ENCODE measurements at regions not wholly inside any gene's neighbourhood (a gene's known extent, or its start where the extent isn't known, plus 50 kb on each side); places are given as distances from the start of the nearest gene placed in this dataset.
A peak's percentile ranks its signal among the peaks of the same experiment; 100 is the strongest.

DNA sequence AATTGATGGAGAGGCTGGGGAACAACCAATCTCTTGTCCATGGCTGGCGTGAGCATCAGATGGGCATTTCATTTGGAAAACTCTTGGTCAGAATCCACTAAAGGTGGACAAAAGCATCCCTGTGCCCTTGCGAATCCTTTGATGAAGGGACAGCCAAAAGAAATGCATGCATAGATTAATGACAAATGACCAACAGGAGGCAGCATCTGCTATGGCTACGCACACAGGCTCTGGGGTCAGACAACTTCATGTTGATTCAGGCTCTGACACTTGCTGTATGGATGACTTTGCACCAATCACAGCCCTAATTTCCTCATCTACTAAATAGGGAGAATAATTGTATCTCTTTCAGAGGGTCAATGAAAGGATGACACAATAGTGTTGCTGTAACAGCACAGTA is 117.5 kb downstream of the ASCL4 start:
- no peak for DNase-seq (ENCODE audit: low spot score)

DNA sequence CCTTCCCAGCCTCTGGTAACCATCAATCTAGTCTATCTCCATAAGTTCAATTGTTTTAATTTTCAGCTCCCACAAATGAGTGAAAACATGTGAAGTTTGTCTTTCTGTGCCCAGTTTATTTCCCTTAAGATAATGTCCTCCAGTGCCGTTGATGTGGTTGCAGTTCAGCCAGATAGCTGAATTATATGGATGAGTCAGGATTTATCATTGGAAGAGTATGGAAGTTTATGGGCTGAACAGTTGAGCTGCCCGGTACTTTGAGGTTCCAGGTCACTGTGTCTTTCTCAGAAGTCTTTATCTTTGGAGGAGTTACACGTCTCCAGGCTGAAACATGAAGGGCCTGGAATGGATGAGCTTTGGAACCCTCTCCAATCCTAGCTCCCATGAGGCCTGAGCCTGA is 120.1 kb downstream of the ASCL4 start:
- DNase-seq (ENCODE audit: low spot score) = no peak

DNA sequence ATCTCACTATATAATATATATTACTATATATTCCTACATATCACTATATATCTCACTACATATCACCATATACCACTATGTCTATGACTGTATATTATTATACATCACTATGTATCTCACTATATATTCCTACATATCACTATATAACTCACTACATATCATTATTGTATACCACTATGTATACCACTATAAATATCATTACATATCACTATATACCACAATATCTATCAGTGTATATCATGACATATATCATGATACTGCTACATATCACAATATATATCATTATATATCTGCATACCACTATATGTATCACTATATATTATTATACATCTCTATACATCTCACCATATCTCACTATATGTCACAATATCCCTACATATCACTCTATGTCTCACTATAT is 121.5 kb downstream of the ASCL4 start:
- DNase-seq (ENCODE audit: low spot score) = no peak

DNA sequence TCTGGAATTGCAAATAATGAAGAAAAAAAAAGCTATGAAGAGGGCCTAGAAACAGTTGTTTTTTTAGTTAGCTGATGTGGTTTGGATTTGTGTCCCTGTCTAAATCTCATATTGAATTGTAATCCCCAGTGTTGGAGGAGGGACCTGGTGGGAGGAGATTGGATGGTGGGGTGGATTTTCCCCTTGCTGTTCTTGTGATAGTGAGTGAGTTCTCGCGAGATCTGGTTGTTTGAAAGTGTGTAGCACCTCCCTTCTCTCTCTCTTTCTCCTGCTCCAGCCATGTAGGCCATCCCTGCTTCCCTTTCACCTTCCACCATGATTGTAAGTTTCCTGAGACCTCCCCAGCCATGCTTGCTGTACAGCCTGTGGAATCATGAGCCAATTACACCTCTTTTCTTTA is 126.1 kb downstream of the ASCL4 start:
- DNase-seq (ENCODE audit: low spot score) = no peak

DNA sequence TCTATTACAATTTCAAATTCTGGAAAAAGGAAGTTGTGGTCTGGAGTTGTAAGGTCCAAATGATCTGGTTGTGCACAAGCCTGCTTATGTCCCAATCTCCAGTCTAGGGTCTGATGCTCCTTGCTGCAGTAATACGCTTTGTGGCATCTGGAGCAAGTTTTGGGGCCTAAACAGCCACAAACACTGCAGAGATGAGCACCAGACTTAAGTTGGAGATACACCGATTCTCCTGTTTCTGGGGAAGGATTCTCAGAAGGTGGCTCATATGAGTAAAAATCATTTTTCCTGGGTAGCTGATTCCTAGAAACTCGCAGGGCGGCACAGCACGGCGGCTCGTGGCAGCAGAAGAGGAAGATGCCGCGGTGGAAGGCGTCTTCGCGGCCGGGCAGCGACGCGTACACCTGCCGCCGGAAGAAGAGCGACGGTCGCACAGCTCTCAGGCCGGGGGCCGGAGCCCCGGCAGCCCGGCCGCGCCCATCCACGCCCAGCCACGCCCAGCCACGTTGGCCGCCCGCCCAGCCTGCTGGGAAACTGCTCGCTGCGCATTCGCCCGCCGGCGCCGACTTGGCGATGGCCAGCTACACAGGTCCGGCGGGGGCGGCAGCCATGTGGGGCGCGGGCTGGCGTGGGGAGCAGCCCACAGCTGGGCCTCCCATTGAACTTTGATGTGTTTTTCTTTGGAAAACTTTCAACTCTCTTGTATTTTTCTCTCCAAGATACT is 129.0 kb downstream of the ASCL4 start:
- no peak for DNase-seq (ENCODE audit: low spot score)

DNA sequence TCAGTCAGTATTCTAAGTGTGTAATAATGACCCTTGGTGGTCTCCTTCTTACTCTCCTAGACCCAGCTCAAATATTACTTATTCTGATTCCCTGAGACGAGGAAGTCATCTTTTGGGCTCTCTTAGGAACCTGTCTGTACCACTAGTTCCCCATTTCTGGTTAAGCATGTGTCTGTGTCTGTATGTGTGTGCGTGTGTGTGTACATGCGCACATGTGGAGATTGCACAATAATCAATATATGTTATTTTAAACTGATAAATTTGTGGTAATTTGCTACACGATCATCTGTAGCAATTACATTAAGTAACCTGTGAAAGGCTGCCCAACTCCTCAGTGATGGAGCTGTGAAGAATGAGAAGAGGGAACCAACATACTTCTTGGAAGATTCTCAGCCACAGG is 132.2 kb downstream of the ASCL4 start:
- no peak for DNase-seq (ENCODE audit: low spot score)

DNA sequence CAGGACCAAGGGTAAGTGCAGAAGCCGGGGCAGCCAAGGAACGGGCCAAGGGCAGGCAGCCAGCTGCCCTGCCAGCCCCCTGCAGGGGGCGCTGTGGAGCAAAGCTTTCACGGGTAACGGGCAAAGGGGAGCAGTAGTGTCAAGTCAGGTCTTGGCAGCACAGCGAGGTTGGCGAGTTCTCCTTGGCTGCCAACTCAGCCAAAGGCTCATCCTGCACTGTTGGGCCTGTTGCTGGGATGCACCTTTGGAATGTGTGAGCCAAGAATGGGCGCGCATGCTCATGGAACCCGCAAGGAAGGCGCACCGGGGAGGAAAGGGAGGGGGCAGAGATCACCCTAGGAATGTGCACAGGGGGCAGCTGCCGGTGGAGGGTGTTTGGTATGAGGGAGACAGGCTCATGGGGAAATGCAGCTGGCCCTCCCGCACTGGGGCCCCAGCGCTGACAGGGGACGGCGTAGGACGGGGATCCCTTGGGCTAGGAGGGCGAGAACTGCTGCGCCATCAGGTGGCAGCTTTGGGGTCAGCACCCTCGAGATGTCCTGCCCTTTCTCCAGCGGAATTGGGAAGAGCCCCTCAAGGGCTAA is 138.0 kb downstream of the ASCL4 start:
- DNase-seq (ENCODE audit: low spot score) = peak; percentile 16

DNA sequence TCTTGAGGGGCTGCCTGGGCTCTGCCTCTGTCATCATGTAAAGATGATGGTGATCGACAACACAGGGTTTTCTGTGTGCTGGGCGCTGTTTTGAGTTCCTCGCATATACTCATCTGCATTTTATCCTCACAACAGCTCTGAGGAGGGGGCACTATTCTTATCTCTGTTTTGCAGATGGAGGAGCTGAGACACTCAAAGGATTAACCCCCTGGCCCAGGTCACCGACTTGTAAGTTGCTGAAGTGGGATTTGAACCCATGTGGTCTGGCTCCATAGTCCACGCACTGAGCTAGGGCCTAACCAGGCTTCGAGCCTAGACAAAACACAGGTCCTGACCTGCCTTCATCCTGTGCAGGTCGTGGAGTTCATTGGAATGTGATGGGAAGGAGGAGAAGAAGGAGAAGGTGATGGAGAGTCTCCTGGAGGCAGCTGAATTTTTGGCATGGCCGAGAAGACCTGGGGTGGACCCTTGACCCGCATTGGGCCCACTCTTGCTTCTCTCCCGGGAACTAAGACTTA is 140.0 kb downstream of the ASCL4 start:
- no peak for DNase-seq (ENCODE audit: low spot score)

DNA sequence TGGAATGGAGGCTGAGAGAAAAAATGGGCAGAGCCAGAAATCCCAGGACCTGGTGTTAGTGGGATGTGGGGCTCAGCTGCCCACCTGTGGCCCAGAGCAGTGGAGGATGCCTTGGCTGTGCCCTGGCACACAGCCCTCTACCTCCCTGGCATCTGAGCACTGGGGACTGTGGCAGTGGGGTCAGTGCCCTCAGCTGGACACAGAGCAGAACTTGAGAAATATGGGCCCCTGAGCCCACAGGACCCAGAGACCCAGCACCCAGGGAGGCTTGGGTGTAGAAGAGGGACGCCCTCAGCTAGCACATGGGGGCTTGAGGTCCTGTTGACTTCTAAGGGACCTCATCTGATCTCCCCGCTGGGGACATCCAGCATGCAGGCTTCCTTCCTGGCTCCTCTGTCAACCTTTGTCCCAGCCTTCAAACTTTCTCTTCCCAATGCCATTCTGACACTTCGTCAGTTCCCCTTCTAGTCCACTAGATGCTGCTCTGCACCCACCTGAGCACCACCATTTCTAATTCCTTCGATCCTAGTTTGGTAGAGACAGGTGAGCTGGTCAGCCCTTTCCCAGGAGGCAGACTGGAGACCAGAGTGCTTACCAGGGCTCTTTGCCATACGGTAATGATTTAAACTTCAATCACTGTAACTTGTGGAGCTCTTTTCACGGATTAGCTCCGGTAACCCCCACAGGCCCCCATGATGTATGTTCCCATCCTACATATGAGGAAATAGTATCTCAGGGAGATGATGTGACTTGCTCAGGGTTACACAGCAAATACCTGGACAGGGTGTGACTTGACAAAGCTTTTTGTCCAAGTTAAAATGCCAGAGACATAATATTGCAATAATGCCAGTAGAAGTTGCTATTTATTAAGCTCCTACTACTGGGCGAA is 143.7 kb downstream of the ASCL4 start:
- peak; percentile 62 for DNase-seq (ENCODE audit: low spot score)

DNA sequence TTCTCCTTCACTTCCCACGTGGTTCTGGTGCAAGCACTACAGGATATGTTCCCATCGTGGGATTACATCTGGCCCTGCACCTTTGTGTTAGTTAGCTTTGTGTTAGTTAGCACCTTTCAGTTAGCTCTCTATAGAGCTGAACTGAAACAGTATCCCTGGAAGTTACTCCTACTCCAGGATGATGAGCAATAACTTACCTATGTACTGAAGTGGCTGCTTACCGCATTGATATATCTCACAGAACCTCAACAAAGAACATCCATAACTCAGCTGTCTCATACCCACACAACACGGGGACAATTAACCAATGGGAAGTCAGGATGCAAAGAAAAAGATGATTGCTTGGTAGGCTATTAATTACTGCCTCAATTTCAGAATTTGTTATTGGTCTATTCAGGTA is 146.6 kb downstream of the ASCL4 start:
- DNase-seq (ENCODE audit: low spot score) = no peak

DNA sequence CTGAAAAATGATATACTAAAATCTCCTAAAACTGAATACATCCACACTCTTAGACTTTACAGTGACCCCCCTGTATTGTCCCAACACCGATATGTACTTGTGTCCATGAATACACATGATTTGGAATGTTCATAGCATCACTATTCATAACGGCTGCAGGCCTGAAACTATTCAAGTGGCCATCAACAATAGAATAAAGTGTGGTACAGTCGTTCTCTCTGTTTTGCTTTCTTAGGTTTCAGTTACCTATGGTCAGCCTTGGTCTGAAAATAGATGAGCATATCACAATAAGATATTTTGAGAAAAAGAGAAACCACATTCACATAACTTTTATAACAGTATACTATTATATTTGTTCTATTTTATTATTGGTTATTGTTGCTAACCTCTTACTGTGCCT is 150.6 kb downstream of the ASCL4 start:
- DNase-seq (ENCODE audit: low spot score) = no peak

DNA sequence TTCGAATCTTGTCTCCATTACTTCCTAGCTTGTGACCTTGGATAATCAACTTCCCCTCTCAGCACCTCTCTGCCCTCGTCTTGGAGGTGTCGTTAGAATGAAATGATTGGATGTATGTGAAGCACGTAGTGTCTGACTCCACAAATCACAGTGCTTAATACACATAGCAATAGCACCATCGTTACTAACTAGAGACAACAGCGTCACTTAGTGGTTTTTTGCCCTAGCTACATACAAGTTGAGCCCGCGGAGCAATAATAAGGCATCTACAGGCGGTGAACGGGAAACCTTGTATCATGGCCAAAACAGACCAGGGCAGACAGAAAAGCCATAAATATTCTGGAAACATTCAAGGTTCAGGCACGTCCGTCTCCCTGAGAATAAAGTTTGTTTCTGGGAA is 154.9 kb downstream of the ASCL4 start:
- DNase-seq (ENCODE audit: low spot score) = peak; percentile 28

DNA sequence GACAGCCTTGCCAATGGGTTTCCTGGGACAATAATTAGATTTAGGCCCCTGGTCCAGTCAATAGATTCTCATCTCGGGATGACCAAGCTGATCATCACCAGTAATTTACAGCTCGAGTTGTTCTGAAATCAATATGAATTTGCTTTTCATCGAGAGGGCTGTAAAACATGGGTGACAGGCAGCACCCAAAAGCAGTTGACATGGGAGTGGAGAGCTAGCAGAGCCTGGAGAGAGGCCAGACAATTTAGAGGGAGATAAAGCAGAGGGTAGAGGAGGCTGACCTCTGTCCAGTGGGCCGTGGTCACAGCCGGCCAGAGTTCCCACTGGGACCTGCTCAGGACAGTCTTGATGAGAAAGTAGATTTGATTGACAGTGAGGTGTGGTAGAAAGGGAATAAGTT is 157.3 kb downstream of the ASCL4 start:
- no peak for DNase-seq (ENCODE audit: low spot score)

DNA sequence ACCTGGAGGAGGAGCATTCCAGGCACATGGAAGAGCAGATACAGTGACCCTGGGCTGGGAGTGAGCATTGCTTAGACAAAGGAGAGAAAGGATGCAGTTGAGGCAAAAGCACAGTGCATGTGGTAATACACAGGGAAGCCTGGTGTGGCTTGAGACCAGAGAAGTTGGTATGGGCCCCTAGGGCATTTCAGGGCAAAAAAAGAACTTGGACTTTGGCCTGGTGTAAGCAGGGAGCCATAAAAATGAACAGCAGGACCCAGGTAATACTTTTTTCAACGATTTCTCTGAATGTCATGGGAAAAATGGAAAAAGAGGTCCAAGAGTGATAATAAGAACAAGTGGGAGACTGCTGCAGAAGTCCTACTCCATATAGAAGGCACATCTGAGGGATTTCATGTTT is 163.9 kb downstream of the ASCL4 start:
- DNase-seq (ENCODE audit: low spot score) = no peak

DNA sequence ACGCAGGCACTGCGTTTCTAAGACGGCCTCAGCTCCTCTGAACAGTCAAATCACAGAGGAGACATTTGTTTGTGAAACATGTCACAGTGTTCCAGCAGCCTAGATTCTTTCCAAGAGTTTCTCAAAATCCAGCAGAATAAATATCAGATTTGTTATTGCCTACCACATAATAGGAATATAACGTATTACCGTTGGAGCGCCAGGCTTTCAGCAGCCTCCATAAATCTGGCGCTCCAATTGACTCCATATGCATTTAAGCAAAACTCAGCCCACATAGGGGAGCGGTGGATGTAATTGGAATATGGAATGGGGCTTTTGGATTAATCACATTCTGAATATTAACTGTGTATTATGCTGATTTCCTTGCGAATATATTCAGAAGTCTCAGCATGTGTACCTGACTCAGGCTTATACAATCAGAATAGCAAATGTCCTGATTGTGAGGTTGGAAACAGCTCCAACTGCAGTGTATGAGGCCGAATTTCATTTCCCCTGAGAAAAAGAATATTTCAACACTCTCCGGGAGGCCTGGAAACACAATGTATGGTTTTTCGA is 174.0 kb downstream of the ASCL4 start:
- DNase-seq (ENCODE audit: low spot score) = no peak

DNA sequence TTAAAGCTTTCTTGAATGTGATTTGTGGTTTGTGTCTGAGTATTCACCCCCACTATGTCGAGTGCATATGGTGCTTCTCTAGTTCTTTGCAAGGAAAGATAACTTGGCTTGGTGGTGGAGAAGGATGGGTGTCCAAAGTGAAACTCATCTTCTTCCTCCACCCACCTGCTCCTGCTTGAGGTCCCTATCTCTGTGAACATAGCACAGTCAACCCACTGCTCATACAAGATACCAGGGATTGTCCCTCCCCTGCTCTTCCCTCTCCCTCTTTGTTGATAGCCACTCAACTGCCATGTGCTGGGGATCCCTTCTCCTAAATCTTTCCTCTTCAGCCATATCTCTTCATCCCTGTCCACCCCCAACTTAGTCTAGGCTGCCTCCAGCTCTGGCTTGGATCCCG is 176.5 kb downstream of the ASCL4 start:
- no peak for DNase-seq (ENCODE audit: low spot score)

DNA sequence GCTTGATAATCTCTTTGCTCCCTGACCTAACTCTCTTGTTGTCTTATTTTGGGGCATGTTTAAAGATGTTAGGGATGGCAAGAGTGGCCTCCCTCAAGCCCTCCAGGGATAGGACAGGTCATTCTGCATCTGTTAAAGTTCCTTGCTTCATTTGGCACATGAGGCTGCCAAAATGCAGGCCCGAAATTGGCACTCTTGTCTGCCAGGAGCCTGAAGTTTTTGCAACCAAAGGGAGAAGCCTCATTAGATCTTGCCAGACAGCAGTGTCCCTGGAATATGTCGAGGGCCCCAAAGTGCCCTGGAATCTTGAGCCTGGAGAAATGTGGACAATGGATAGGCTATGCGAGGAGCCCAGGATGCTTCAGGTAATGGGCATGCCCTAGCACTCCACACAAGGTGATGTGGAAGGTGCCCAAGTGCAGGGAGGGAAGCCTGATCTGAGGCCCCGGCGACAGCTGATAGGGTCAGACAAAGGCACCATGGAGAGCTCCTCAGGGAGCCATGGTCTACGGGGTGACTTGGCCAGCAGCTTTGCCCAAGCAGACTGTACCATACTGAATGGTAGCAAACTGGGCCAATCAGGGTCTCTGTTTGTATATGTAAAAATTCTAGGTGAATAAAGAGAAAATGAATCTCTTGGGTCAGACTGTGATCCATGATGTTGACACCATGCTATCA is 173.0 kb upstream of the WSCD2 start:
- no peak for DNase-seq (ENCODE audit: low spot score)

DNA sequence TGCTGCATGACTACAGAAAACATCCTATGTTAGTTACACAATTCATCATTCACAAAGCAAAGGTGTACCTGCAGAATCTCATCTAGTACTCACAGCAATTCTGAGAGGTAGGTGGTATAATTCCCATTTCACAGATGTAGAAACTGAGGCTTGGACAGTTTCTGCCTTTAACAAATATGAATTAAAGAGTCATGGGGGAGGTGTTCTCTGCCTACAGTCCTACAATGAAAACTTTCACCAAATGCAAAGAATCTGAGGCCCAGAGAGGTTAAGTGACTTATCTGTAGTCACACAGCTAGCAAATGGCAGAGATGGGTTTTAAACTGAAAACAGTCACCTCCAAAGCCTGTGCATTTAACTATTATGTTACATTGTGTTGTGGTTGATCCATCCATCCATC is 171.6 kb upstream of the WSCD2 start:
- no peak for DNase-seq (ENCODE audit: low spot score)

DNA sequence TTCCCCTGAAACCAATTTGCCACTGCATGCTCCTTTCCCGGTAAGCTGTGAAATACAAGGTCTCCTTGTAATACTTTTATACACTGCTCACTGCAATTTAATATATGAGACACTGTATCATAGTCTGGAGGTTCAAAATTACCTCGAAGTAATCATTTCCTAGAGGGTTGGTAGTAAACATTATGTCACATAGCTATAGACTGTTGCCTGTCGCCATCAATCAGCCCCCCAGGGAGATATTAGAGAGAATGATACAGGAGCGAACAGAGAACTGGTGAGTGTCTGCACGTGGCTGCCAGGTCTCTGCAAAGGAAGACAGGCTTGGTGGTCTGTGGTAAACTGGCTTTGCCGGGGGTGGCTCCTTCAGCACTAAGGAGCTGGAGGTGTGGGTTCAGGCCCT is 165.5 kb upstream of the WSCD2 start:
- no peak for DNase-seq (ENCODE audit: low spot score)

DNA sequence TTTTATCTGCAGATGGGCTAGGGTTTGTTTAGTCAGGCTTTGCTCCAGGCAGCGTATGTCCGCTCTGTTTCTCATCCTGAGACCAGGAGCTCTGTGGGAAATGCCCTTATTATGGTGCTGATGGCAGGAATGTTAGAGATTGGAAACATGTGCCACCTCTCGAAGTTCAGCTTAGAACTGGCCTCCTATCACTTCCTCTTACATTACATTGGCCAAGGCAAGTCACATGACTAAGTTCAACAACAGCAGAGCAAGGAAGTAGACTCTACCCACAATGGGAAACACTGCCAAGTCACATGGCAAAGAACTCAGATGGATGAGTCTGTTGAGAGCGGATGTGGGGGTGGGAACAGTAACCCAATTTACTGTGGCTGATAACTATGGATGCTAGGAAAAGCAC is 161.9 kb upstream of the WSCD2 start:
- no peak for DNase-seq (ENCODE audit: low spot score)

DNA sequence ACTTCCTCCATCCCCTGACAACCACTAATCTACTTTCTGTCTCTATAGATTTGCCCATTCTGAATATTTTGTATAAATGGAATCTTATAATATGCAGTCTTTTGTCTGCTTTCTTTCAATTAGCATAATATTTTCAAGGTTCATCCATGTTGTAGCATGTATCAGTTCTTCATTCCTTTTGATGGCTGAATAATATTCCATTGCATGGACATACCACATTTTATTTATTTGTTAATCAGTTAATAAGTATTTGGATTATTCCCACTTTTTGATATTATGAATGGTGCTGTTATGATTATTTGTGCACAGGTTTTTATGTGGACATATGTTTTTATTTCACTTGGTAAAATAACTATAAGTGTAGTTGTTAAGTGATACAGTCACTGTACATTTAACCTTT is 155.1 kb upstream of the WSCD2 start:
- DNase-seq (ENCODE audit: low spot score) = no peak

DNA sequence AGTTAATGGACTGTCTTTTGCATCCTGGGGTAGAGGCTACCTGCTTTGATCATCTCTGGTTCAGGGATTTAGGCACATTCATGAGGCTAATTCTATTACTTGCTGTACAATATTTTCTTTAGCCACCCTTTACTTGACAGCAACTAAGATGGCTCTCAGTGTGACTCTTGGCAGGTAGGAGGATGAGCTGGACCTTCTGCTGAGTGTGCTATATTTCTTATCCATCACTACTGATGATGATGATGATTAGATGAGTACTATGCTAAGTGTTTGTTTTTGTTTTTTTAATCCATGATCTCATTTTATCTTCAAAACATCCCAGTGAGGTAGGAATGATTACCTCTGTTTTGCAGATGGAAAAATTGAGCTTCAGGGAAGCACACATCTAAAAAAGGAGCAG is 152.8 kb upstream of the WSCD2 start:
- no peak for DNase-seq (ENCODE audit: low spot score)
